OCI-LY3 (cell line): ENCODE measurements at regions not wholly inside any gene's neighbourhood (a gene's known extent, or its start where the extent isn't known, plus 50 kb on each side); places are given as distances from the start of the nearest gene placed in this dataset.

Source experiments
- H2AFZ ChIP-seq: fragments of 200-600, 300-600 bp; shearing (Covaris generic); 2 replicates; pipeline ENCODE4 v1.6.0; 2014; ENCODE audit warnings: antibody characterized with exemption, low read depth, low read length
- H3K27ac ChIP-seq: fragments of 200-600, 300-600 bp; sonication (generic); 2 replicates; pipeline ENCODE4 v1.5.1; 2014; ENCODE audit warnings: mild to moderate bottlenecking, low read length, moderate library complexity, mixed read lengths
- H3K27me3 ChIP-seq: fragments of 200-600, 300-600 bp; sonication (generic); 2 replicates; pipeline ENCODE4 v1.6.1; 2014; ENCODE audit warnings: low read depth, low read length, mixed read lengths
- H3K36me3 ChIP-seq: fragments of 200-600, 300-600 bp; sonication (generic); replicated peaks from 2 replicates; pipeline ENCODE3; 2014; ENCODE audit warnings: low read depth, low read length, mixed read lengths
- H3K4me1 ChIP-seq: fragments of 300-600, 200-600 bp; sonication (generic); 2 replicates; pipeline ENCODE4 v1.6.1; 2014; ENCODE audit warnings: low read length, mixed read lengths
- H3K4me2 ChIP-seq: fragments of 200-600, 300-600 bp; sonication (generic); 2 replicates; pipeline ENCODE4 v1.6.1; 2014; ENCODE audit warnings: low read length, mixed read lengths
- H3K4me3 ChIP-seq: fragments of 300-600, 200-600 bp; sonication (generic); 2 replicates; pipeline ENCODE4 v1.5.1; 2014; ENCODE audit warnings: antibody characterized with exemption, mild to moderate bottlenecking, low read length, moderate library complexity
- H3K79me2 ChIP-seq: fragments of 300-600, 200-600 bp; shearing (Covaris generic); 2 replicates; pipeline ENCODE4 v1.6.1; 2014; ENCODE audit warnings: mild to moderate bottlenecking, low read length, mixed read lengths
- H3K9ac ChIP-seq: fragments of 300-600, 200-600 bp; shearing (Covaris generic); 2 replicates; pipeline ENCODE4 v1.6.0; 2014; ENCODE audit warnings: mild to moderate bottlenecking, low read length, moderate library complexity
- H3K9me3 ChIP-seq: fragments of 200-600, 300-600 bp; shearing (Covaris generic); 2 replicates; pipeline ENCODE4 v1.6.1; 2014; ENCODE audit warnings: low read length, mixed read lengths; ENCODE audit not compliant: insufficient read depth
- H4K20me1 ChIP-seq: fragments of 200-600, 300-600 bp; sonication (generic); 2 replicates; pipeline ENCODE4 v1.6.1; 2016; ENCODE audit warnings: low read length, mixed read lengths; ENCODE audit not compliant: insufficient read depth
- EZH2phosphoT487 ChIP-seq: fragments of 200-600 bp; shearing (Covaris generic); IDR thresholded peaks from 2 replicates; pipeline ENCODE4 v1.6.1; 2018; ENCODE audit warnings: antibody characterized with exemption, mixed run types, low read depth
- TF ChIP-seq, protein P1 (sequence below): fragments of 200-600, 300-600 bp; sonication (generic); IDR thresholded peaks from 2 replicates; pipeline ENCODE4 v1.5.1; 2014; ENCODE audit warnings: antibody characterized with exemption, low read length, low read depth

DNA sequence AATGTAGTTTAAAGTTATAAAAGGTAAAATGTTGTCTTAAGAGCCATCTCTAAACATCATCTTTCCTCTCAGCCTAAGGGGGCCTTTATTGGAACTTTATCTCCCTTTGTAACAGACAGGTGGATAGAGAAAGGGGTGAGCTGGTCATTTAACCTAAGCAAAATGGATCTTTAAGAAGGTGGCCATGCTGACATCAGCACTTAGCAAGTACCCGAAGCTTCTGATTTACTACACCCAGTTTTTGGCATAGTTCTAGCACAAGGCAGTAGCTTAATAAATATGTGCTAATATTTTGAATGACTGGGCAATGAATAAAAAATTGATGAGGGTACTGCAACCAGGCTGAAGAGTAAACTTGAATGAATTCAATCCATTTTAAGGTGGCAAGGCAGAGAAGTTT is 172.7 kb downstream of the GABRG1 start:
- H3K9ac ChIP-seq: no peak overlapping the region
- no peaks in the 10 kb centered on the region for H4K20me1 ChIP-seq
- no peak overlapping the region for H3K4me3 ChIP-seq
- H3K27me3 ChIP-seq: no peaks in the 10 kb centered on the region
- H3K79me2 ChIP-seq: no peaks in the 10 kb centered on the region
- H2AFZ ChIP-seq: no peak overlapping the region
- no peak overlapping the region for H3K4me2 ChIP-seq
- H3K36me3 ChIP-seq: no peaks in the 10 kb centered on the region
- TF ChIP-seq EZH2phosphoT487: no peak
- TF ChIP-seq, protein P1, sequence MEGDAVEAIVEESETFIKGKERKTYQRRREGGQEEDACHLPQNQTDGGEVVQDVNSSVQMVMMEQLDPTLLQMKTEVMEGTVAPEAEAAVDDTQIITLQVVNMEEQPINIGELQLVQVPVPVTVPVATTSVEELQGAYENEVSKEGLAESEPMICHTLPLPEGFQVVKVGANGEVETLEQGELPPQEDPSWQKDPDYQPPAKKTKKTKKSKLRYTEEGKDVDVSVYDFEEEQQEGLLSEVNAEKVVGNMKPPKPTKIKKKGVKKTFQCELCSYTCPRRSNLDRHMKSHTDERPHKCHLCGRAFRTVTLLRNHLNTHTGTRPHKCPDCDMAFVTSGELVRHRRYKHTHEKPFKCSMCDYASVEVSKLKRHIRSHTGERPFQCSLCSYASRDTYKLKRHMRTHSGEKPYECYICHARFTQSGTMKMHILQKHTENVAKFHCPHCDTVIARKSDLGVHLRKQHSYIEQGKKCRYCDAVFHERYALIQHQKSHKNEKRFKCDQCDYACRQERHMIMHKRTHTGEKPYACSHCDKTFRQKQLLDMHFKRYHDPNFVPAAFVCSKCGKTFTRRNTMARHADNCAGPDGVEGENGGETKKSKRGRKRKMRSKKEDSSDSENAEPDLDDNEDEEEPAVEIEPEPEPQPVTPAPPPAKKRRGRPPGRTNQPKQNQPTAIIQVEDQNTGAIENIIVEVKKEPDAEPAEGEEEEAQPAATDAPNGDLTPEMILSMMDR: no peak
- peaks cover 8% of the 10 kb centered on the region; the same call in 1 of the 2 replicates for H3K4me1 ChIP-seq
- H3K27ac ChIP-seq: no peak overlapping the region
- no peaks in the 10 kb centered on the region for H3K9me3 ChIP-seq

DNA sequence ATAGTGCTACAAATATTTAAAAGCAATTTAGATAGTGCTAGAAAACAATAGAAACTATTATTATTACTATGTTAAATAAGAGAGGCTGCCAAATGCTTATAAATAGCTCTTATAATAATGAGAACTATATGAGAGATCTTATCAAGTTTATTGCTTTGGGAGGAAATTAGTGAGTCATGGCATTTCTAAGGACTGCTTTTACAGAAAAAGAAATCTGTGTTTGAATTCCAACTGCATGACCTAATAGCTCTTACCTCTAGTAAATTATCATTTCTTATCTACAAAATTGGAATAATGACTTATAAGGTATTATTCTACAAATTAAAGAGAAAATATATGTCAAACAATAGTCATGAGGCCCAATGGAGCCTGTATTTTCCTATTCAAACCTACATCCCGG is 177.2 kb downstream of the GABRG1 start:
- Histone ChIP-seq H3K4me2 (no peak overlapping the region), H2AFZ (no peak overlapping the region), H3K27ac (no peak overlapping the region), H4K20me1 (no peaks in the 10 kb centered on the region), H3K4me3 (no peak overlapping the region), H3K36me3 (no peaks in the 10 kb centered on the region), H3K79me2 (no peaks in the 10 kb centered on the region), H3K9ac (no peak overlapping the region), H3K9me3 (no peaks in the 10 kb centered on the region), H3K27me3 (no peaks in the 10 kb centered on the region), H3K4me1 (peaks cover 8% of the 10 kb centered on the region; the same call in 1 of the 2 replicates)
- no peak for TF ChIP-seq EZH2phosphoT487
- TF ChIP-seq, protein P1: no peak

DNA sequence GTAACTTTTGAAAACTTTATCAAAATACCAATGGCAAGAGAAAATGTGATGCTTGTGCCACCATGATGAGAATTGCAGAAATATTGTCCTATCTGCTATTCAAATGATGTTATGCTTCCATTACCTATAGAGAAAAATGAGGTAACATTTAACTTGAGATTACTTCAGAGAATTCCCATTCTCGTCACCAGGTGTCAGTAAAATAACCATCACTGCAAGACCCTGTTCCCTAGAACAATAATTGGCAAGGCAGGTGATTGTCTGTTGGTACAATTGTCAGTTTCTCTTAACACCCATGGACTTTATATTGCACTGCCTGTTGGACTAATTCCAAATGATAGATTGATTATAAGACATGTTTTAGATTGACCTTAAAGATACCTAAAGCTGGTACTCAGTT is 179.9 kb downstream of the GABRG1 start:
- H3K79me2 ChIP-seq: no peaks in the 10 kb centered on the region
- H3K27me3 ChIP-seq: no peaks in the 10 kb centered on the region
- H3K9ac ChIP-seq: no peak overlapping the region
- H4K20me1 ChIP-seq: no peaks in the 10 kb centered on the region
- no peak overlapping the region for H3K4me3 ChIP-seq
- H3K4me1 ChIP-seq: peaks cover 8% of the 10 kb centered on the region; the same call in 1 of the 2 replicates
- no peak overlapping the region for H2AFZ ChIP-seq
- no peak overlapping the region for H3K4me2 ChIP-seq
- H3K27ac ChIP-seq: no peak overlapping the region
- H3K36me3 ChIP-seq: no peaks in the 10 kb centered on the region
- TF ChIP-seq, protein P1: peak; percentile 21
- TF ChIP-seq EZH2phosphoT487: no peak
- H3K9me3 ChIP-seq: no peaks in the 10 kb centered on the region

DNA sequence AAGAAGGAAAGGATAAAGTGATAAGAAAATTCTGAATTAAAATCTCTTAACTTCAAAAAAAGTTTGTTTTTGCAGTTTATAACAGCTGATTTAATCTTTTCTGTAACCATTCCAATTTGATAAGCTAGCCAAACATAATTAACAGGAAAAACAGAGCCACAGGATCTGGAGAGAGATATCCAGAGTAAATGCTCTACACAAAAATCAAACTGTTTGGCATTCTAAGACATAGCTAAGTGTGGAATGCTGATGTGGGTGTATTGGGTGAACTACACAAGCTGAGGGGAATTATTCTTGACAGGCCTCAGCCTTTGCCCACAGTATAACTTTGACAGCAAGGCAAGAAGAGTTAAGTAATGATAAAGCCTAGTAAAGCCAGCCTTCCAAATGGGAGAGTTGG is 184.8 kb downstream of the GABRG1 start:
- Histone ChIP-seq H3K4me2 (no peak overlapping the region), H3K36me3 (no peaks in the 10 kb centered on the region), H2AFZ (no peak overlapping the region), H4K20me1 (no peaks in the 10 kb centered on the region), H3K79me2 (no peaks in the 10 kb centered on the region), H3K9ac (no peak overlapping the region), H3K4me3 (no peak overlapping the region), H3K27me3 (no peaks in the 10 kb centered on the region), H3K27ac (no peak overlapping the region), H3K4me1 (no peaks in the 10 kb centered on the region), H3K9me3 (no peaks in the 10 kb centered on the region)
- TF ChIP-seq EZH2phosphoT487: no peak
- TF ChIP-seq, protein P1: no peak
